Body of pancreas (tissue), 4 donors: ENCODE measurements at regions not wholly inside any gene's neighbourhood (a gene's known extent, or its start where the extent isn't known, plus 50 kb on each side); places are given as distances from the start of the nearest gene placed in this dataset.

Source experiments
- POLR2A ChIP-seq, 3 donors: fragments of 450-650 bp; IDR thresholded peaks; one replicate each; pipeline ENCODE4 v1.6.1; 2016; ENCODE audit warnings: antibody characterized with exemption in 3 of 3, mild to moderate bottlenecking in 2 of 3
- TF ChIP-seq, protein P1 (sequence below), 7 experiments: fragments of 450-650 bp in 4 of 7; fragments of 200-600 bp in 3 of 7; sonication (generic) in 3 of 7; IDR thresholded peaks; one replicate each; pipeline ENCODE4 v1.5.1; 2016 to 2019; ENCODE audit warnings: antibody characterized with exemption in 7 of 7

DNA sequence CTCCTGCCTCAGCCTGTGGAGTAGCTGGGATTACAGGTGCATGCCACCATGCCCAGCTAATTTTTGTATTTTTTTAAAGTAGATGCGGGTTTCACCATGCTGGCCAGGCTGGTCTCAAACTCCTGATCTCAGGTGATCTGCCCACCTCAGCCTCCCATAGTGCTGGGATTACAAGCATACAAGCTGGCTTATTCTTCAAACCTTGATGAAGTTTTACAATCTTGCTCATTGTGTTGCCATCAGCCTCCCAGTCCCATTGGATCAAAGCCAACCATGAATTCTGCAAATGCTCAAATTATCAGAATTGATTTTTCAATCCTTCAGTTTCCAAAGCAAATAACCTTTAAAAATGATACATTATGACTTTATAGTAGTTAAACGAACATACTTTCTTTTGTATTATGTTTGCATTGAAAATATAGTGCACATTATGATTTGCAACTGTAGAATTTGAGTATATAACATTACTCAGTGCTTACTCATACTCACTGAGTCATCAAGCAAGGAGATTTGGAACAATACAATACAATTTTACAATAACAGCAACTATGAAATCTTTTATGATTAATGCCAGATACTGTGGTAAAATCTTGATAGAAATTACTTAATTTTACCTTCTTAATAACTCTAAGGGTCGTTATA lies 1491.9 kb upstream of the CELF4 start:
- TF ChIP-seq, protein P1, sequence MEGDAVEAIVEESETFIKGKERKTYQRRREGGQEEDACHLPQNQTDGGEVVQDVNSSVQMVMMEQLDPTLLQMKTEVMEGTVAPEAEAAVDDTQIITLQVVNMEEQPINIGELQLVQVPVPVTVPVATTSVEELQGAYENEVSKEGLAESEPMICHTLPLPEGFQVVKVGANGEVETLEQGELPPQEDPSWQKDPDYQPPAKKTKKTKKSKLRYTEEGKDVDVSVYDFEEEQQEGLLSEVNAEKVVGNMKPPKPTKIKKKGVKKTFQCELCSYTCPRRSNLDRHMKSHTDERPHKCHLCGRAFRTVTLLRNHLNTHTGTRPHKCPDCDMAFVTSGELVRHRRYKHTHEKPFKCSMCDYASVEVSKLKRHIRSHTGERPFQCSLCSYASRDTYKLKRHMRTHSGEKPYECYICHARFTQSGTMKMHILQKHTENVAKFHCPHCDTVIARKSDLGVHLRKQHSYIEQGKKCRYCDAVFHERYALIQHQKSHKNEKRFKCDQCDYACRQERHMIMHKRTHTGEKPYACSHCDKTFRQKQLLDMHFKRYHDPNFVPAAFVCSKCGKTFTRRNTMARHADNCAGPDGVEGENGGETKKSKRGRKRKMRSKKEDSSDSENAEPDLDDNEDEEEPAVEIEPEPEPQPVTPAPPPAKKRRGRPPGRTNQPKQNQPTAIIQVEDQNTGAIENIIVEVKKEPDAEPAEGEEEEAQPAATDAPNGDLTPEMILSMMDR (IDR thresholded peaks at IDR 0.05), result no peak
- TF ChIP-seq POLR2A (IDR thresholded peaks at IDR 0.05), result no peak
